Retinal pigment epithelial cell (primary cell): ENCODE measurements at regions not wholly inside any gene's neighbourhood (a gene's known extent, or its start where the extent isn't known, plus 50 kb on each side); places are given as distances from the start of the nearest gene placed in this dataset.

Experiments used
- DNase-seq: peaks from one replicate; pipeline ENCODE4 v3.0.0-alpha.2; 2010; ENCODE audit warnings: low read depth
- H3K4me3 ChIP-seq: 2 replicates; pipeline ENCODE4 v1.5.1; 2011; ENCODE audit warnings: mild to moderate bottlenecking, low read length, control low read depth, moderate library complexity
- TF ChIP-seq, protein P1 (sequence below): conservative IDR thresholded peaks from 2 replicates; pipeline ENCODE4 v1.5.1; 2011; ENCODE audit warnings: low read depth, low read length, control low read depth, inconsistent platforms

DNA sequence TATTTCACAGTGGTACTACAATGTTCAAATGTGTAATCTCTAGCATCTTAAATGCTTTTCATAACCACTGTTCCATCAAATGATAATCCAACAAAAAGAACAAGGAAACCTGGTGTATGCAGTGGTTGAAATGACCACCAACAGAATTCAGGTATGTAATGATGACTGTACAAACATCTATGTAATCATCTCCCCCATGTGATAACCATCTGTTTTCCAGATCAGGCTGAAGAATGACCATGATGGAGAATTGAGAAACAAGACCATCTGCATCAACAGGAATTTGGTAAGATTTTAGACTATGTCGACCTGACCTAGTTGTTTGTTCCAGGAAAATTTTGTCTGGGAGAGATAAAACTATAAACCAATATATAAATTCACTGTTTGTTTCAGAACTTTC is 81.3 kb upstream of the ASCC3 start:
- H3K4me3 ChIP-seq, result no peak overlapping the region
- TF ChIP-seq, protein P1, sequence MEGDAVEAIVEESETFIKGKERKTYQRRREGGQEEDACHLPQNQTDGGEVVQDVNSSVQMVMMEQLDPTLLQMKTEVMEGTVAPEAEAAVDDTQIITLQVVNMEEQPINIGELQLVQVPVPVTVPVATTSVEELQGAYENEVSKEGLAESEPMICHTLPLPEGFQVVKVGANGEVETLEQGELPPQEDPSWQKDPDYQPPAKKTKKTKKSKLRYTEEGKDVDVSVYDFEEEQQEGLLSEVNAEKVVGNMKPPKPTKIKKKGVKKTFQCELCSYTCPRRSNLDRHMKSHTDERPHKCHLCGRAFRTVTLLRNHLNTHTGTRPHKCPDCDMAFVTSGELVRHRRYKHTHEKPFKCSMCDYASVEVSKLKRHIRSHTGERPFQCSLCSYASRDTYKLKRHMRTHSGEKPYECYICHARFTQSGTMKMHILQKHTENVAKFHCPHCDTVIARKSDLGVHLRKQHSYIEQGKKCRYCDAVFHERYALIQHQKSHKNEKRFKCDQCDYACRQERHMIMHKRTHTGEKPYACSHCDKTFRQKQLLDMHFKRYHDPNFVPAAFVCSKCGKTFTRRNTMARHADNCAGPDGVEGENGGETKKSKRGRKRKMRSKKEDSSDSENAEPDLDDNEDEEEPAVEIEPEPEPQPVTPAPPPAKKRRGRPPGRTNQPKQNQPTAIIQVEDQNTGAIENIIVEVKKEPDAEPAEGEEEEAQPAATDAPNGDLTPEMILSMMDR, result no peak
- no peak for DNase-seq

DNA sequence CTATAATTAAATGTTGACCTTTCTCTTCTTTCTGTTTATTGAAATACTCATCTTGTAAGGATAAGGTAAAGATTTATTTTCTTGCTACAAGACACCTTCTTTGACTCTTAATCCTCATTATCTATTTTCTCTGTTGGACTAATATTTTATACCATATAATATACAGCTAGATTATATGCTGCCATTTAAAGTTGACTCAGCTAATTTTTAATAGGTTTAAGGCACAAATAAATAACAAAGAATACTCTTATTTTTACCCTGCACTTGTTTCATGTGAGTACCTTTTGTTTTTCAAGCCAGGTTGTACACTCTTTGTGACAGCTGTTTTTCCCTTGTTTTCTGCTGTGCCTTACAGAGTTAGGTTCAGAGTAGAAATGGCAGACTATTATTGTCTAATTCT is 83.9 kb upstream of the ASCC3 start:
- TF ChIP-seq, protein P1, result no peak
- DNase-seq, result no peak
- no peak overlapping the region for H3K4me3 ChIP-seq

DNA sequence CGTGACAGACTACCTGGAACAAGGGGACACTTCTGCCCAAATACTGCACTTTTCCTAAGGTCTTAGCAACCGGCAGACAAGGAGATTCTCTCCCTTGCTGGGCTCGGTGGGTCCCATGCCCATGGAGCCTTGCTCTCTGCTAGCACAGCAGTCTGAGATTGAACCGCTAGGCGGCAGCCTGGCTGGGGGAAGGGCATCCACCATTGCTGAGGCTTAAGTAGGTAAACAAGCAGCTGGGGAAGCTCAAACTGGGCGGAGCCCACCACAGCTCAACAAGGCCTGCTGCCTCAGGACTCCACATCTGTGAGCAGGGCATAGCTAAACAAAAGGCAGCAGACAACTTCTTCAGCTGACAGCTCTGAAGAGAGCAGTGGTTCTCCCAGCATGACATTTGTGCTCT is 87.8 kb upstream of the ASCC3 start:
- DNase-seq, result no peak
- TF ChIP-seq, protein P1, result no peak
- no peak overlapping the region for H3K4me3 ChIP-seq

DNA sequence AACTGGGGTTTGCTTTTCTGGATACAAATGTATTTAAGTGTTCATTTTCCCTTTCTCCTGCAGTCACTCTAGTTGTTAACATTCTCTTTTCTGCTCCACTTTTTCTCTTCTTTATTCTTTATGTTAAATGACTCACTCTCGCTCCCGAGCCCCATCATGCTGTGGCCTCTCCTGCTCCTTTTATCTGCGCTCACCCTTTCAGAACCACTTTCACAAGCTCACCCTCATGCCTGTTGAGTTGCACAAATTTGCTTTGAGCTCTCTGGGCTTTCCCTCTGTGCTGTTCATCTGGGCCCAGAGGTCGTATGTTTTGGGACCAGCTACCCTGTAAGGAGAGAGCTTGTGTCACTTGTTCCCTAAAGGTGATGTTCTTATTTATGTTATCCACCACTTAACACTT is 98.1 kb upstream of the ASCC3 start:
- TF ChIP-seq, protein P1, result no peak
- no peak overlapping the region for H3K4me3 ChIP-seq
- no peak for DNase-seq

DNA sequence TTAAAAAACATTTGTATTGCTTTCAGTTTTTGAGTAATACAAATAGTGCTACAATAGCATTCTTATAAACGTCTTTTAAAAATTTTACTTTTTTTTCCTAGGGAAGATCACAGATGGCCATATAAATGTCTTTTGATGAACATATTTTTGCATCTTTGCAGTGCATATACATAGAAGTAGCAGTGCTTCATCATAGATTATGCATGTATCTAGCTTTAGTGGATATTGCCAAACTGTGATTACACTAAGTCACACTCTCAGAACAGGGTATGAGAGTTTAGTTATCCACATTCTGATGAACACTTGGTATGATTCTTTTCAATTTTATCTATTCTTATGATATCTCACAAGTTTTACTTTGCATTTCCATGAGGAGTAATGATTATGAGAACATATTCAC is 99.8 kb upstream of the ASCC3 start:
- no peak overlapping the region for H3K4me3 ChIP-seq
- no peak for DNase-seq
- TF ChIP-seq, protein P1, result no peak

DNA sequence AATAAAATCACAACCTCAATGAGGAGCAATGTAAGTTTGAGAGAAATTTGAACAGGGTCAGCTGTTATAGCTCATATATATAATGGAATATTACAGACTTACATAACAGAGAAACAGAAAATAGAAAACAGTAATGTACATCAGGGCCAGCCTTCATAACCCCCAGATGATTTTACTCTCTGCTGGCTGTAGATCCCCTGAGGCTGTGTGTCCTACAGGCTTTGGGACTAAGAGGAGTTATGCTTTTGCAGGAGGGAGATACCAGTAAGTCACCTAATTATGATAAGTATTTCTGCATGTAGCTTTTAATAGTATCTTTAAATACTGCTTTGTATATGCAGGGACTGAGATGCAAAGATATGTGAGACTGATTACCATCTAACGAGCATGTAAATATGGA is 105.8 kb upstream of the ASCC3 start:
- no peak overlapping the region for H3K4me3 ChIP-seq
- TF ChIP-seq, protein P1, result no peak
- no peak for DNase-seq

DNA sequence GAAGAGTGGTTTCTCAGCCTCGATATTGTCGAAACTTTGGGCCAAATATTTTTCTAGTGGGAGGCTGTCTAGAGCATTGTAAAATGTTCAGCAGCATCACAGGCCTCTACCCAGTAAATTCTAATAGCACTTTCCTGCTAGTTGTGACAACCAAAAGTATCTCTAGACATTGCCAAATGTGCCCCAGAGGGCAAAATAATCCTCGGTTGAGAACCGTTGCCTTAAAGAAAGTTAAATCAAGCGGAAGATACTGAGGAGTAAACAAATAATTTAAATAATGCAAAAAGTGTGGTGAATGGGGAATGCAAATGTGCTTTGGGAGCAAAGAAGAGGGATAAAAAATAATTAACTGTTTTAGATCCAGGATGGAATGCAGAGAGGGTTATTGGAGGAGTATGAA is 106.4 kb upstream of the ASCC3 start:
- TF ChIP-seq, protein P1, result no peak
- H3K4me3 ChIP-seq, result no peak overlapping the region
- DNase-seq, result no peak
